Activated CD4-positive, alpha-beta T cell treated with anti-CD3 and anti-CD28 coated beads, Interleukin-2, amount 50 U/mL, for 1 hour (primary cell): ENCODE measurements at regions not wholly inside any gene's neighbourhood (a gene's known extent, or its start where the extent isn't known, plus 50 kb on each side); places are given as distances from the start of the nearest gene placed in this dataset.

Source experiments
- DNase-seq: peaks from one replicate; pipeline ENCODE4 v3.0.0-alpha.2; 2020

DNA sequence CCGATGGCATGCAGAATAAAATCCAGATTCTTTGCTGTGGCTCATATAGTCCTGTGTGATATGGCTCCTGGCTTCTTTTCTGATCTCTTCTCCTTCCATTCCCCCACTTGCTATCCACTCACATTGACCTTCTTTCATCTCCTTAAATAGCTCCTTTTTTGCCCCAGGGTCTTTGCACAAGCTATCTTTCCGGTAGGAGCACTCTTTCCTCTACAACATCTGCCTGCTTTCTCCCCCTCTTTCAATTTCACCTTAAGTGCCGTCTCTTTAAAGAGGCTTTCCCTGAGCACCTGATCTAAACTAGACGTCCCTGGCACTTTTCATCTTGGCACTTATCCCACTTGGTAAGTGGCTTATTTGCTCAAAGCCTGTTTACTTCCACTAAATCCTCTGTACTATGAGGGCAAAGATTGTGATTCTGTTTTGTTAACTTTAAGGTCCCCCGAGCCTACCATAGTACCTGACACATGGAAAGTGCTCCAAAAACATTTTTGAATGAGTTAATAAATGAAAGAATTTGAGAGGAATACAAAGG lies 323.3 kb upstream of the TLE3 start:
- DNase-seq, result no peak

DNA sequence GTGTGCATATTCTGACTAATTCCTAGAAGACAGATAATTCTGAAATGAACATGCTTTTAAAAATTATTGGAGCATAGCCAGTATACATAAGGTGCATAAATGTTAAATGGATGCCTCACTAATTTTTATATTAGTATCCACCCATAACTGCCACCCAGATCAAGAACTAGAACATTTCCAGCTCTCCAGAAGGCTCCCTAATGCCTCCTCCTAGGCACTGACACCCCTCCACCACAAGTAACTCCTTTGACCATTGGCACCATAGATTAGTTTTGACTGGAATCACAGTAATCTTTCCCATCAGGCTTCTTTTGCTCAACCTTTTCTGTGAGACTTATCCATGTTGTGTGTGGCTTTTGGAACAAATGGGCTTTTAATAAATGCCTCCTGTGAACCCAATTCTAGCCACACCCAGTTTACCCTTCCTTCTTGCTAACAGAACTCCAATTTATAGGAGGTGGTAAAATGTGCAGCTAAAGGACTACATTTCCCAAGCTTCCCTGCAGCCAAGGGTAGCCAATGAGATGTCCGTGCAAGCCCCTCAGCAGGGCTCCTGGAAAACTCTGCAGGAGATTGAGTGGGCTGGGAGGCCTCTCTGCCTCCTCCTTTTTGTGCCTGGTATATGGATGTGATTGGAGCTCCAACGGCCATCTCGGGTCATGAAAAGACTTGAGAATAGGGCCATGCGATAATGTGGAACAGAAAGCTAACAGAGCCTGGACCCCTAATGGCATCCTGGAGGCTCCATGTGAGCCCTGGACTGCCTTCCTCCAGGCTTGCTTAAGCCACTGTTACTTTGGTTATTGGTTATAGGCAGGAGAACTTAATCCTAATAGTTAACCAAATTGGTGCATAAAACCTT lies 322.6 kb upstream of the TLE3 start:
- DNase-seq, result no peak

DNA sequence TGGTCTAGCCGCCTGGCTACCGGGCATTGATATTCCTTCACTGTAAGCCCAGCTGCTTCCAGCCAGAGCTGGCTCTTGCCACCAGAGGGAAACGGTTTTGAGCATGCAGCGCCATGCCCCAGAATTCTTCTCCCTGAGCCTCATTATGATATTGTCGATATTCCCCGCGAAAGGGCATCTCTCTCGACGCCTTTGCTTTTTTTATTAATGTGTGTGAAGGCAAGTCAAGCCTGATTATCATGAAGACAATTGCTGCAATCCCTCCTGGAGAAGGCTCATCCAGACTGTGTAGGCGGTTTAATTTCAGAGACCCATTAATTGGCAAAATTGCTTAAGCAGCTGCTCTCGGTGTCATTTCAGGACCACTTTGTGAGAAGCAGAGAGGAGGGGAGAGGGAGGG lies 321.2 kb upstream of the TLE3 start:
- no peak for DNase-seq

DNA sequence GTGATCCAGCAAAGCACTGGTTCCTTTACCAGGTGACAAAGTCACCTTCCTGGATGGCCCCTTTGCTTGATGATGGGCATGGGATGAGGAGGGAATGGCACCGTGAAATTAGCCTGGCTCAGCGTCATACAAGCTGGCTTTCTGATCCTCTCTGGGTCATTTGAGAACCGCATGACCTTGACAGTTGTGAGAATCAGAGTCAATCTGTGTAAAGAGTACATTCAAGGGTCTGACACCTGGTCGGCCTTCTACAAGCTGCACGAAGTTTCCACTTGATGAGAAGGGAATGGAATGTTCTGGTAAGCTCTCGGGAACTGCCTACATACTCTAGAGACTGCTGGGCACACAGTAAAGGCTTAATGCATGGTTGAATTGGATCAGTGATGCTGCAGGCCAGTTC lies 319.8 kb upstream of the TLE3 start:
- no peak for DNase-seq

- no peak for DNase-seq
Observed at GRCh38 chr15:70416829-70417228, 319.1 kb upstream of the TLE3 start.

GRCh38 chr15:70415398-70415797 lies 317.7 kb upstream of the TLE3 start:
- DNase-seq, result no peak

DNA sequence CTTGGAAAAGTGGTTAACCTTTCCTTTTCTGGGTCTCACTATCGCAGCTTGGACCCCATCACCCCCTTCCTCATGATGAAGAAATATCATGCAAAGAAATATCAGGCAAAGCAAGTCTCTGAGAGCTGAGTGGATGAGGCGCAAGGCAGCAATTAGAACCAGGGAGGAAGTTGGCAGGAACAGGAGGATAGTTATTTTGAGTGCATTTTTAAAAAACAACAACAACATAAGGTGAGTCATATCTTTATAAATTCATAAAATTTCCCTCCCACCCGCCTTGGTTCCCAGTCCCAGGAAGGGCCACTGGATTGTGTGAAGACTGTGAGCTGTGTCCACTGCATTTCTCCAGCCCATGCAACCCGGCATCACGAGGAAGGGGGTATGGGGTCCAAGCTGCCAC lies 316.9 kb upstream of the TLE3 start:
- DNase-seq, result no peak

DNA sequence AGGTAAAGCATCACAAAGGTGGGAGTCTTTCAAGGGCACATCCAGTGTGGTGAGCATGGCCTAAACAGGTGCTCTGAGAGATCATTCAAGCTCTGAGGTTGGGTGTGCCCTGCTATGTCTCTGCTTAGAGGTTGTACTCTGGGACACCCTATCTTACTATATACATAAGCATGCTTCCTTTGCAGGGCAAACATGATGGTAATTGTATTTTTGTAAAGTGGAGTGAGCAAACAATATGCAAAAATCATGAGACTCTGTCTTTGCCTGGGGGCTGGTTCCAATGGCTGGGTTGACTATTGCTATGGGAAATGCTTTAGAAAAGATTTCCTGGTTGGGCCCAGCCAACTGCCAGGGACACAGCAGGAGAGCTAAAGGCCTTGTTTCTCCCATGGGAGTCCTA lies 315.1 kb upstream of the TLE3 start:
- DNase-seq, result no peak

DNA sequence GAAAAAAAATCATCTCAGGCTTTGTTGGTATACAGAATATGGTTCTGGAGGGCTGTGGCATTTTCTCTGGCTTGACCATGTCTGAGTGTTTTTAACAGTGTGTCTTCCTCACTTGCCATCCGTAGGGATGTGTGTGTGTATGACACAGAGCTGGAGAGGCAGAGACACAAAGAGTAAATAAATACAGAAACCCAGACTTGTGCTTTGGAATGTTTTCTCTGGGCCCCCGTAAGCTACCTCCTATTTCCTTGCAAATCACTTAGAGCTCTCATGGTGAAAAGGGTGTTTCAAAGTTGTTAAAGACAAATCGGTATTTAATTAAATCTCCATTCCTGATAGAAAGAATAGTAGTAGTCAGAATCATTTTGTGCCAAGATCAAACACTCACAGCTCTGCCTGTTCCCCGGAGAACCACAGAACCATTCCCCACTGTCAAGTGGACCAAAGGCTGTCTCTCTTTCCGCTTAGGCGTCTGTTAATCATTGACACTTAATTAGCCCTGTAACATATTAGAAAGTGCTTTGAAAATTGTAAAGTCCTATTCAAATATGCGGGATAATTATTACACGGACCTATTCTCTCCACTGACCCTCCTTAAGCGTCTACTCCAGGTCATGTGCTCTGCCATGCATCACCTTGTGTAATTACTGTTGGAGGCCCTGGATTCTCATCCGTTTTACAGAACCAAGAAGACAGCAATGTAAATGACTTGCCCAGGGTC lies 313.6 kb upstream of the TLE3 start:
- DNase-seq, result no peak

DNA sequence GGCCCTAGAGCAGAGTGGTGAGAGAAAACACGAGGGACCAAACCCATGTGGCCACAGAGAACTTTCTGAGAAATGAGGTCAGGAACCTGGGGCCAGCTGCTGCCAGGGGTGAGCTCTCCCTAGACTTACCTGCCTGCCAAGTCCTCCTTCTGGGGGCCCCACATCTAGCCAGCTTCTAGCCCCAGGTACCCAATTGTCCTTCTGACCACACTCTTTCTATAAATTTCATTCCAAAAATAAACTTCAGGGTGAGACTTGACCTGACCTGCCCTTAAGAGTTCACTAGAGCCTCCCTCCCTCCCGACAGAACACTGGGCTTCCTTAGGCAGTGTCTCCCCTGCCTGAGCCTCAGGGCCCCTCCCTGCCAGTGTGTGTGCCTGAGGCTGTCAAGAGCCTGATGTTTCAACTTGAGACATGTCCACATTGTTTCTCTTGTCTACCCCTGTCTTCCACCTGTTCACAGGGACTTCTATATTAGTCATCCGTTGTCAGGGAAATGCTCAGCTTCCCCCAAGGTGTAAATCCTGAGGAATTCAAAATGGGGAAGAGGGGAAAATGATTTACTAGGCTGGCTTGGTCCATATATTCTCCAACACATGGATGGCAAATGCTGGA lies 312.8 kb upstream of the TLE3 start:
- DNase-seq, result no peak

DNA sequence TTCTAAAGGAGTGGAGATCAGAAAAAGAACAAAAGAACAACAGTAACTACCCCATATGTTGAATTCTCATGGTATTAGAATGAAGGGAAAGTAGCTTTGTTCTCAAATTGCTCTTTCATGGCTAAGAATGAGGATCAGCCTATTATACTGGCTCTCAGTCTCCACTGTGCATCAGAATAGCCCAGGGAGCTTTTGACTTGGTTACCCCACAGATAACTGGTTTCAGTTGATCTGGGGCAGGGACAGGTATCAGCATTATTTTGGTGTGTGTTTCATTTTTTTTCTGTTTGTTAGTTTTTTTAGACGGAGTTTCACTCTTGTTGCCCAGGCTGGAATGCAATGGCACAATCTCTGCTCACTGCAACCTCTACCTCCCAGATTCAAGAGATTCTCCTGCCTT lies 311.7 kb upstream of the TLE3 start:
- DNase-seq, result no peak

DNA sequence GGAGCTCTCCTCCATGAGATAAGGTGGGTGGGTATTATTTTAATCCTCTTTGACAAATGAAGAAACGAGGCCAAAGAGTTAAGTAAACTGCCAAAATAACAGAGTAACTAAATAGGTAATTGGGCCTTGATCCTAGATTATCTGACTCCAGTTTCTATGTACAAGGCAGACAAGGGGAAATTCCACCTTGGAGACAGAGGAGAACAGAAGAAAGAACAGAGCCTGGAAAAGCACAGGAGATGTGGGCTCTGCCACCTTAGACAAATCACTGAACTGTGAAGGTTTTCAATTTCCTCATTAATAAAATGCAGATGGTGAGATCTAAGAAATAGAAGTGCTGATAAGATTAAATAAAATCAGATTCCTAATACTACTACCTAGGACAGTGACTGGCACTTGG lies 310.2 kb upstream of the TLE3 start:
- no peak for DNase-seq

DNA sequence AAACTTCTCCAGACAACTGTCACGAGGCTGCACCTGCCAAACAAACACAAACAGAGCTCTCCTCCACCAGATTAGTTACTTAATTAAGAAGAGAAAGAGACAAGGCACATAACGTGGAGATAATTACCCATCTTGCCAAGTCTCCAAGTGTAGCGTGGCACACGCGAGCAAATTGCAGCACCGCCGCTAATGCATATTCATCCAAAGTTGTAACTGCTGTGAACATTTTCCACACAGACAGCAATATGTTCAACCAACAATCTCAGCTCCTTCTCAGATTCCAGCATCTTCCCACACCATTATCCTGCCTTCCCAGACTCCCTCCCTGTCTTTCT lies 309.6 kb upstream of the TLE3 start:
- no peak for DNase-seq

DNA sequence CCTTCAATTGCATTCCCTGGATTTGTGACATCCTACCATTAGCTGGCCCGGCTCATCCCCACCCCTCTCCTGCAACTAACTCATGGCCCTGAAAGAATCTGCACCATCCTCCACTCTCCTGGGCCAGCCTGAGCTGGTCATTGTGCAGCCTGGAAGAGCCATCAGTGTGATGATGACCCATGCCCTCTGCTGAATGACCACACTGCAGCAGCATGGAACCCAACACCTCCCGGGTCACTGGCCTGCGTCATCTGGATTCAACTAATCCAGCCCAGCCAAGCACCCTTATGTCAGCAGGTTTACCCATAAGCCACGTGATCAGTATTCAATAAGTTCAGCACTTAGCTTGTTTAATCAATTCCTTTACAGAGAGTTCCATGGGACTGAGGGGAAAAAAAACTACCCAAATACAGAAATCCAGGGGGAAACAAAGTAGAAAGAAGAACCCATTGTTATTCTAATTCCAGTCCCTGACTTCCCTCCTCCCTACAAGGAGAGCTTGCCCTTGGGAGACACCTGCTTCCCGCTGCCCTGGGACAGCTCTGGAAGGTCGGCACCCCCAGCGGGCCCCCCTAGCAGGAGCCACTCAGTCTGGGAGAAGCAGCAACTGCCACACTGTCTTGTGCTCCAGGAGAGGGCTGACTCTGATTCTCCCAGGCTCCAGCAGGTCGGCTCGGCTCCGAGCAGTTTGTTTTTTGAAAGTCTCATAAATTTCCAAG lies 309.1 kb upstream of the TLE3 start:
- no peak for DNase-seq

- DNase-seq, result no peak
Observed at GRCh38 chr15:70401709-70402108, 304.0 kb upstream of the TLE3 start.

- no peak for DNase-seq
Observed at GRCh38 chr15:70400766-70401541, 303.2 kb upstream of the TLE3 start.

- DNase-seq, result no peak
Observed at GRCh38 chr15:70399204-70399603, 301.5 kb upstream of the TLE3 start.

- no peak for DNase-seq
Observed at GRCh38 chr15:70398694-70399093, 301.0 kb upstream of the TLE3 start.

- no peak for DNase-seq
Observed at GRCh38 chr15:70396807-70397206, 299.1 kb upstream of the TLE3 start.

- no peak for DNase-seq
Observed at GRCh38 chr15:70395164-70395563, 297.4 kb upstream of the TLE3 start.

DNA sequence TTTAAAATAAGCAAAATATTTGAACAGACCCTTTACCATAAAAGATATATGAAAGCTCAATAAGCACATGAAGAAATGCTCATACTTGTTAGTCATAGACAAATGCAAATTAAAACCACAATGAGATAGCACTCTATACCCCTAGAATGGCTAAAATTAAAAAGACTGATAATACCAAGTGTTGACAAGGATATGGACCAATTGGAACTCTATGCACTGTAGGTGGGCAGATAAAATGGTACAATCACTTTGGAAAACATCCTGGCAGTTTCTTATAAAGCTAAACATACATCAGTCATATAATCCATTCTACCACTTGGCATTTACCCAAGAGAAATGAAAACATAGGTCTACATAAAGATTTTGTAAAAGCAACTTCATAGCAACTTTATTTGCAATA lies 293.0 kb upstream of the TLE3 start:
- DNase-seq, result no peak

GRCh38 chr15:70387993-70388392 lies 290.3 kb upstream of the TLE3 start:
- DNase-seq, result no peak
